GM19372 (cell line): ENCODE measurements at regions not wholly inside any gene's neighbourhood (a gene's known extent, or its start where the extent isn't known, plus 50 kb on each side); places are given as distances from the start of the nearest gene placed in this dataset.
A peak's percentile ranks its signal among the peaks of the same experiment; 100 is the strongest.
"Not testable (repeated sequence)": the region's sequence is repeated elsewhere in the genome, so short reads cannot be mapped to it uniquely, and the experiment has no call there.

Experiments used
- ATAC-seq: cut with Tn5 transposase; IDR thresholded peaks from one replicate; pipeline ENCODE4 v1.9.1; 2021; ENCODE audit warnings: mild to moderate bottlenecking, low read depth, moderate library complexity; ENCODE audit not compliant: unreplicated experiment

- no peak for ATAC-seq
Observed at GRCh38 chr6:135699705-135700104, 151.8 kb upstream of the PDE7B start.

GRCh38 chr6:135701426-135701825 is 150.1 kb upstream of the PDE7B start:
- no peak for ATAC-seq

GRCh38 chr6:135703007-135703406 is 148.5 kb upstream of the PDE7B start:
- ATAC-seq: no peak

DNA sequence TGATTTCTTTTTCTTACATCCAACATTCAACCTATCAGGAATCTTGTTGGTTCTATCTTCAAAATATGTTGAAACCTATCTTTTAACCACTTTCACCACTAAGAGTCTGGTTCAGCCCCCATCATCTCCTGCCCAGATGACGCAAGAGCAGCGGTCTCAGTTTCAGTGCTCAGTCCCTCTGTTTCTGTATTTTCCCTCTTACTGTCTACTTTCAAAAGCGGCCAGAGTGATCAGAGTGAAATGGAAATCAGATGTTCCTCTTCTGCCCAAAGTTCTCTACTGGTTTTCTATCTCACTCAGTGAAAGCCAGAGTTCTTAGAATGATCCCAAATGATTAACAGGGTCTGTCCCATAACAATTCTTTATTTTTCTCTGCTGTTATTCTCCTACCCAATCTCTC is 147.9 kb upstream of the PDE7B start:
- peak; percentile 93 for ATAC-seq

- ATAC-seq: no peak
Observed at GRCh38 chr6:135707426-135707825, 144.1 kb upstream of the PDE7B start.

DNA sequence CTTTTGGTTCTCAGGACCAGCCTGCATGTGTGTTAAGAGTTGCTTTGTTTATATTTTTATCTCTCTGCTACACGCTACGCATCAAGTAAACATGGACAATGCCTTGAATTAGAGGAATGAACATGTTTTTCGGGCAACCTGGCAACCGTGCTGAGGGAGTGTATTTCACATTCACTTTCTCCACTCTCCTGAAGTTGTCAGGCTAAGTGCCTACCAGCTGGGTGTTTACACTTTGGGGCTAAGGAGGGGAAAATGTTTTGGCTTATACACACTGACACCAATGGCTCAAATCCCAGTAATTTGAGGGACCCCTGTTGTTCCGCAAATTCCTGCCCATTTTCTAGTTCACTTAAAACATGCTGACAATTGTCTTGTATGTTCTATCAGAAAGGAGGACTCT is 141.5 kb upstream of the PDE7B start:
- no peak for ATAC-seq

DNA sequence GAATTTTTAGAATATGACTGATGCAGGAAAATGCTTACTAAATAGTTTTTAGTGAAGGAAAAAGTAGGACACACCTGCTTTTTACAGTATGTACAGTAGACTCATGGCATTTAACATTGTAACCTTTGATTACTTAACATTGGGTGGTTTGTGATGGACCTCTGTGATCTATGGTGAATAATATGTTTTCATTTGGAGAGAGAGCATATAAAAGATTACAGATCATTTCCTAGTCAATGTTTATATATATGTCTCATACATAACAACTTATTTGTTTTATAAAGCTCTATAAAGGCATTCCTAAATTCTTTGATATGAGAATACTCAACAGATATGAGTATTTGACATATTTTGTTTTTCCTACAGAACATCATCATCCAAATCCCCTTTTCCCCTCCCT is 129.3 kb upstream of the PDE7B start:
- ATAC-seq: no peak

DNA sequence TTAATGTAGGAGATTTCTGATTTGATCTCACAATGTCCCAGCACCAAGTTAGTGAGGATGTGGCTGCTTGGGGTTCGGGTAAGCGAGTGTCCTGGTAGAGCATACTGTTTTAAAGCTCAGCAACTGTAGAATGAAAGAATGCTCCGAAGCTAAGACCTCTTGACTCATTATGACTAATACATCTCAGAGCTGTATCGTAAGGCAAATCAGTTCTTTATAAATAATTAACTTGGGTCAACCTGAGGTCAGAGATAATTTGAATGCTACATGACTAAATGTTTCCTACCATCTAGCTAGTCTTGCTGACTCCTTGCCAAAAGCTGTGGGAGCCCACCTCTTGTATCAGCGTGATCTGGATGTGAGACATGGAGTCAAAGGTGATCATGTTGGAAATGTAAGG is 128.8 kb upstream of the PDE7B start:
- ATAC-seq: peak; percentile 72

GRCh38 chr6:135728589-135728988 is 122.9 kb upstream of the PDE7B start:
- no peak for ATAC-seq

DNA sequence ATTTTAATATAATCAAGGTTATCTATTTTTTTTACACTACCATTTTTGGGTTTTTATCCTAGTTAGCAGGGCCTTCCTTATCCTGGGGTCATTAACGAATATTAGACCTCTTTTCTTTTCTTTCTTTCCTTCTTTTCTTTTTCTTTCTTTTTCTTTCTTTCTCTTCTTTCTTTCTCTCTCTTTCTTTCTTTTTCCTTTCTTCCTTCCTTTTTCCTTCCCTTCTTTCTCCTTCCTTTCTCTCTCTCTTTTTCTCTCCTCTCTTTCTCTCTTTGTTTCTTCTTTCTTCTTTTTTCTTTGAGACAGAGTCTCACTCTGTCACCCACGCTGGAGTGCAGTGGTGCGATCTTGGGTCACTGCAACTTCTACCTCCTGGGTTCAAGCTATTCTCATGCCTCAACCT is 120.4 kb upstream of the PDE7B start:
- ATAC-seq: no peak

DNA sequence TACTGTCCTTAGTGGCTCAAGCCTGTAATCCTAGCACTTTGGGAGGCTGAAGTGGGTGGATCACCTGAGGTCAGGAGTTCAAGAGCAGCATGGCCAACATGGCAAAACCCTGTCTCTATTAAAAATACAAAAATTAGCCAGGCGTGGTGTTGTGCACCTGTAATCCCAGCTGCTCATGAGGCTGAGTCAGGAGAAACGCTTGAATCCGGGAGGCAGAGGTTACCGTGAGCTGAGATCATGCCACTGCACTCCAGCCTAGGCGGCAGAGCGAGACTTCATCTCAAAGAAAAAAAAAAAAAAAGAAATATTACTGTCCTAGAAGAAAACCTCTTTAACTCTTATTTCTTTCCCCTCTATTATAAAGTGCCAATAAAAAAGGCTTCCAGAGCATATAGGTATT is 115.2 kb upstream of the PDE7B start:
- ATAC-seq: not testable (repeated sequence)

DNA sequence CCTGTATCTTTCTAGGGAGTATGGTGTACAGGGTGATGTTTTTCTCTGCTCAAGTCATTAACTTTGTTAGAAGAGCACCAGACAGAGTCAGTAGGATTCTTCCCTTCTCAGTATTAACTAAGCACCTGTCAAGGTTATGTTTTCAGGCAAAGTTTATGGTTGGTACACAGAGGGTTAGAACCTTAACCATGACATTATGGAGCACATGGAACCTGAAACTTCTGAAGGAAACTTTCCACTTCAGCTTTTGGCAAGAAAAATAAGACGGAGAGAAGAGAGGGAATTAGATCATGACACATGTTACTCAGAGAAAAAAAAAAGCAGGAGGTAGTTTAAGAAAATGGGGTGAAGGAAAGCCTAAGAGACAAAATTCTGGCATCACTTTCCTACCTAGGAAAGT is 112.9 kb upstream of the PDE7B start:
- ATAC-seq: no peak

DNA sequence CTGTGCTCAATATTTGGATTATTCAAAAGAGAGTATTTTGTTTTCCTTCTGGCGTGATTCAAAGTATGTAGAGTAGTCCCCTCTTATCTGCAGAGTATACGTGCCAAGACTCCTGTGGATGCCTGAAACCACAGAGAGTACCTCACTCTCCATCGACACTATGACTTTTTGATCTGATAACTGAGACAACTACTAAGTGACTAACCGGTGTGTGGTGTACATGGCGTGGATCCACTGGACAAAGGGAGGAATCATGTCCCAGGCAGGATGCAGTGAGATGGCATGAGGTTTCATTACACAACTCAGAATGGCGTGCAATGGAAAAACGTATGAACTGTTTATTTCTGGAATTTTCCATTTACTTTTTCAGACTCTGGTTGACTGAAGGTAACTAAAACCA is 112.2 kb upstream of the PDE7B start:
- no peak for ATAC-seq

DNA sequence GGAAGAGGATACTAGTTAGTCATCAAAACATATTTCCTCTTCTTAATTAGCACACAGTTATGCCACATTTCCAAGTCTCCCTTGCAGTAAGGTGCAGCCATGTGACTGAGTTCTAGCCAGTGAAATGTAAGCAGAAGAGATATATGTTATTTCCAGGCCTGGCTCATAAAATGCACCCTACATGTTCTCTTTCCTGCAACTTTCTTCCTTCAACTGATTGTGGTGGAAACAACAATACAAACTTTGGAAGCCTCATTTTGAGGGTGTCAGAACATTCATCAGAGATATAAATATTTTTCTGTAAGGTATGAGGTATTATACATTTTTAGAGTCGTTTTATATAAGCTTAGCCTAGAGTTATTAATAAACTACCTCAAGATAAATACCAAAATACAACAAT is 110.9 kb upstream of the PDE7B start:
- no peak for ATAC-seq

- no peak for ATAC-seq
Observed at GRCh38 chr6:135743476-135743875, 108.0 kb upstream of the PDE7B start.

GRCh38 chr6:135748189-135748588 is 103.3 kb upstream of the PDE7B start:
- no peak for ATAC-seq

GRCh38 chr6:135750081-135750480 is 101.4 kb upstream of the PDE7B start:
- no peak for ATAC-seq

DNA sequence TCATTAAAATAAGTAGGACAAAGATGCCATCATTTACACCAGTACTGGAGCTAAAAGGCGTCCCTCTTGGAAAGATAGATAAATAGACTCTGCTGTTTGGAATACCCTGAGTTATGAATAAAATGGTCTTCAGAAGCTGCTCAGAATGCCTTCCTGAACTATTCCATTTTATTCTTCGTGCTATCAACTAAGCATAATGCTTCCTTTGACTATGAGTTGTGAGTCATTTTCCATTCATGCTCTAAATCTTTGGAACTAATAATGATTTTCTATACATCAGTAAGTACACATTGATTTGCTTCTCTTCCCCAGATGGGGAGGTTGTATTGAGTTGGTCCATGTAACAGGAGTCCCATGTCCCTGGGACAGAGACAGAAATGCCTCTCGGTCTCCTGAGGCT is 98.3 kb upstream of the PDE7B start:
- ATAC-seq: no peak

- ATAC-seq: no peak
Observed at GRCh38 chr6:135759831-135760230, 91.7 kb upstream of the PDE7B start.

DNA sequence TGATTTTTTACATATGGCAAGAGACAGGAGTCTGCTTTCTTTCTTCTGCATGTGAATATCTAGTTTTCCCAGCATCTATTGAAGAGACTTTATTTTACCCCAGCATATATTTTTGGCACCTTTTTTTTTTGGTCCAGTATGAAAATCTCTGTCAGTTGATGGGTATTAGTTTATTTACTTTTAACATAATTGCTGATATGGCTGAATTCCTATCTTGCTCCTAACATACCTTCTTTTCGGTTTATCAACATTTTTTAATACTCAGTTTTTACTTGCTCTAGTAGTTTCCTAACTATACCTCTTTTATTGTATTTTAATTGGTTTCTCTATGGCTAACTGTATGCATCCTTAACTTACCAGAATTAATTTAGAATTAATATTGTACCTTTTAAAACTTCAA is 77.5 kb upstream of the PDE7B start:
- no peak for ATAC-seq

- no peak for ATAC-seq
Observed at GRCh38 chr6:135779213-135779612, 72.3 kb upstream of the PDE7B start.

DNA sequence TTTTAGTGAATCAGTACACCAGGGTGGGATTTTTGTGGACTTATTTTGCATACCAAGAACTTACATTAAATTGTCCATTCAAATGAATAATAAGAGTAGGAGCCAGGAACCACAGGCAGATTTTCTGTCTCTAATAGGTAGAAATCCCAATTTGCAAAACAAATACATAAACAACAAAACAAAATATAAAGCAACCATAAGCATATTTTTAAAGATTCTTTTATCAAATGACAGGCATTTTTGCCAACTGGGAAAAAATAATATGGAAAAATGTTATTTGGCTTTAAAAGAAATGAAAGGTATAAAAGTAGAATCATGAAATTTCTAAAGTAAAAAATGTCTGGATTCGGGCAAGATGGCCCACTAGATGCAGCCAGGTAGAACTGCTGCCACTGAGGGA is 71.2 kb upstream of the PDE7B start:
- ATAC-seq: no peak

DNA sequence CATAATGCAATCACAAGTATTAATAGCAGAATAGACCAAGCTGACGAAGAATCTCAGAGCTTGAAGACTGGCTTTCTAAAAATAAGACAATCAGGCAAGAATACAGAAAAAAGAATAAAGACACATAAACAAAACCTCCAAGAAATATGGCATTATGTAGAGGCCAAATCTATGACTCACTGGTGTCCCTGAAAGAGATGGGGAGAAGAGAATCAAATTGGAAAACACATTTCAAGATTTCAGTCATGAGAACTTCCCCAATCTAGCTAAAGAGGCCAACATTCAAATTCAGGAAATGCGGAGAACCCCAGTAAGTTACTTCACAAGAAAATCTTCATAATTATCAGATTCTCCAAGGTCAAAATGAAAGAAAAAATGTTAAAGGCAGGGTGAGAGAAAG is 69.0 kb upstream of the PDE7B start:
- ATAC-seq: no peak

DNA sequence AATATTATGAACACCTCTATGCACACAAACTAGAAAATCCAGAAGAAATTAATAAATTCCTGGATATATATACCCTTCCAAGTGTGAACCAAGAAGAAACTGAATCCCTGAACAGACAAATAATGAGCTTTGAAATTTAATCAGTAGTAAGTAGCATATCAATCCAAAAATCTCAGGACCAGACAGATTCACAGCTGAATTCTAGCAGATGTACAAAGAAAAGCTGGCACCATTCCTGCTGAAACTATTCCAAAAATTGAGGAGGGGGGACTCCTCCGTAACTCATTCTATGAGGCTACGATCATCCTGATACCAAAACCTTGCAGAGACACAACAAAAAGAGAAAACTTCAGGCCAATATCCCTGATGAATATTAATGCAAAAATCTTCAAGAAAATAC is 67.0 kb upstream of the PDE7B start:
- no peak for ATAC-seq
